Mesendoderm (in vitro differentiated cells): ENCODE measurements at regions not wholly inside any gene's neighbourhood (a gene's known extent, or its start where the extent isn't known, plus 50 kb on each side); places are given as distances from the start of the nearest gene placed in this dataset.
A peak's percentile ranks its signal among the peaks of the same experiment; 100 is the strongest.
"Not testable (repeated sequence)": the region's sequence is repeated elsewhere in the genome, so short reads cannot be mapped to it uniquely, and the experiment has no call there.

Experiments
- DNase-seq: peaks from one replicate; pipeline ENCODE4 v3.0.0; 2013
- H2AK5ac ChIP-seq: 2 replicates; pipeline ENCODE4 v1.6.1; 2013; ENCODE audit warnings: low read length, inconsistent platforms
- H2BK120ac ChIP-seq: 2 replicates; pipeline ENCODE4 v1.6.1; 2013; ENCODE audit warnings: low read depth, mild to moderate bottlenecking, low read length, moderate library complexity, mixed read lengths
- H2BK15ac ChIP-seq: replicated peaks from 2 replicates; pipeline ENCODE4 v1.6.1; 2013; ENCODE audit warnings: low read depth, mild to moderate bottlenecking, moderate library complexity
- H2BK5ac ChIP-seq: 2 replicates; pipeline ENCODE4 v1.6.1; 2013; ENCODE audit warnings: low read length, inconsistent platforms
- H3K18ac ChIP-seq: 2 replicates; pipeline ENCODE4 v1.6.1; 2013; ENCODE audit warnings: mild to moderate bottlenecking, low read length, mixed read lengths
- H3K23ac ChIP-seq: one replicate; pipeline ENCODE4 v1.6.1; 2013; ENCODE audit warnings: low read length
- H3K27ac ChIP-seq: 2 replicates; pipeline ENCODE4 v1.5.1; 2013; ENCODE audit warnings: low read depth, mild to moderate bottlenecking, inconsistent platforms, low read length, moderate library complexity
- H3K27me3 ChIP-seq: 2 replicates; pipeline ENCODE4 v1.6.1; 2013; ENCODE audit warnings: low read length, control low read depth, mild to moderate bottlenecking, inconsistent platforms; ENCODE audit not compliant: insufficient read depth, poor library complexity
- H3K36me3 ChIP-seq: 2 replicates; pipeline ENCODE4 v1.6.1; 2013; ENCODE audit warnings: low read length, inconsistent platforms; ENCODE audit not compliant: control insufficient read depth, insufficient read depth
- H3K4ac ChIP-seq: one replicate; pipeline ENCODE4 v1.6.1; 2013; ENCODE audit warnings: low read depth, mild to moderate bottlenecking, low read length, moderate library complexity
- H3K4me1 ChIP-seq: 2 replicates; pipeline ENCODE4 v1.6.1; 2013; ENCODE audit warnings: low read depth, low read length, inconsistent platforms; ENCODE audit not compliant: control insufficient read depth
- H3K4me2 ChIP-seq: 2 replicates; pipeline ENCODE4 v1.6.1; 2013; ENCODE audit warnings: low read length
- H3K4me3 ChIP-seq: 2 replicates; pipeline ENCODE4 v1.5.1; 2013; ENCODE audit warnings: mild to moderate bottlenecking, low read length
- H3K56ac ChIP-seq: one replicate; pipeline ENCODE4 v1.6.1; 2013; ENCODE audit warnings: low read length
- H3K79me1 ChIP-seq: 2 replicates; pipeline ENCODE4 v1.6.1; 2013; ENCODE audit warnings: low read length, inconsistent platforms
- H3K79me2 ChIP-seq: 2 replicates; pipeline ENCODE4 v1.6.1; 2013; ENCODE audit warnings: mild to moderate bottlenecking, low read length; ENCODE audit not compliant: control insufficient read depth, insufficient read depth
- H3K9ac ChIP-seq: 2 replicates; pipeline ENCODE4 v1.6.1; 2013; ENCODE audit warnings: low read length, inconsistent platforms
- H4K5ac ChIP-seq: one replicate; pipeline ENCODE4 v1.6.1; 2013; ENCODE audit warnings: low read length
- H4K8ac ChIP-seq: one replicate; pipeline ENCODE4 v1.6.1; 2013; ENCODE audit warnings: low read depth, mild to moderate bottlenecking, control low read depth, low read length, moderate library complexity
- WGBS: extraction: QIAGEN DNeasy Blood & Tissue Kit; methylation state at CpG from one replicate; pipeline ENCODE4 v1.1.7; 2013; ENCODE audit warnings: low lambda C conversion rate, missing lambda C conversion rate; ENCODE audit not compliant: insufficient coverage; ENCODE audit errors: extremely low coverage; 5-methylcytosine and 5-hydroxymethylcytosine counted together

DNA sequence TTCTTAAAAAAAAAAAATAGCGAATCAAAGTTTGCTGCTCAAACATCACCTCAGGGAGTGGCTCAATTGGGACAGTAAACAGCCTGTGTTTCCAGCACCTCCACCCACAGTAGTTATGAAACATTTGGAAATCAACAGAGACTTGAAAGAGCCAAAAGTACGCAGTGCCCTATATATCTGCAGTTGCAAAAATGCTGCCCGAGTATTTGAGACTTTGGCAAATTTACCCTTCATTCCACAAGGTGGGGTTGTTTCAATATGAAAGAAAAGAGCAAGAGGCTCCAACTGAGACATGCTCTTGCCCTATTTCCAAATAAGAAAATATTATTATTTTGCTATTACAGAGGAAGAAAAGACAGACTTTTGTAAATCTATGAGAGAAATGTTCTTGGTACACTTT lies 851.1 kb upstream of the RAG2 start:
- Histone ChIP-seq H3K79me2 (no peaks in the 10 kb centered on the region), H2BK5ac (no peak overlapping the region), H2BK120ac (no peak overlapping the region), H3K56ac (no peak overlapping the region), H4K5ac (no peak overlapping the region), H3K4me3 (no peak overlapping the region), H3K4me1 (no peaks in the 10 kb centered on the region), H3K18ac (no peak overlapping the region), H3K79me1 (no peaks in the 10 kb centered on the region), H4K8ac (no peak overlapping the region), H3K4me2 (no peak overlapping the region), H2BK15ac (no peak overlapping the region), H3K23ac (no peak overlapping the region), H3K27me3 (no peaks in the 10 kb centered on the region), H3K36me3 (no peaks in the 10 kb centered on the region), H3K27ac (no peak overlapping the region), H3K9ac (no peak overlapping the region), H2AK5ac (no peak overlapping the region), H3K4ac (no peak overlapping the region)
- DNase-seq = peak; percentile 65
- WGBS = no CpG with 5 or more reads among the region's 3 CpGs

DNA sequence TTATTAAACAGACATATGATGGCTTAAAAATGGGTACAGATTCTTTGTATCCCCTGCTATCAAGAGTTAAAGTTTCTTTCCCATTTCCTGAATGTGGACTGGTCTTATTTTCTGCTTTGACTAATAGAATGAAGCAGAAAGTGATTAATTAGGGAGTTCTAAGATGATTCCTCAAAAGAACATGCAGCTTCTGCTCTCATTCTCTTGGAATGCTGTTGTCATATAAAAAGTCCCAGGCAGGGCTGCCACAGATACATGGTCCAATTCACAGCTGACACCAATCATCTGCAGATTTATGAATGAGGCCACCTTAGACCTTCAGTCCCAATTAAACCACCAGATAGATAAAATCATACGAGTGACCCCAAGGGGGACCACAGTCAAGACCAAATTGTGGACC lies 844.5 kb upstream of the RAG2 start:
- H3K27ac ChIP-seq = no peak overlapping the region
- no peak overlapping the region for H3K18ac ChIP-seq
- no peak overlapping the region for H3K9ac ChIP-seq
- no peak overlapping the region for H3K4me2 ChIP-seq
- H2BK5ac ChIP-seq = no peak overlapping the region
- no peak overlapping the region for H3K23ac ChIP-seq
- H3K56ac ChIP-seq = no peak overlapping the region
- H3K4me3 ChIP-seq = no peak overlapping the region
- H3K4ac ChIP-seq = no peak overlapping the region
- no peaks in the 10 kb centered on the region for H3K79me1 ChIP-seq
- no peak overlapping the region for H2AK5ac ChIP-seq
- no peaks in the 10 kb centered on the region for H3K27me3 ChIP-seq
- H4K5ac ChIP-seq = no peak overlapping the region
- no peak overlapping the region for H2BK120ac ChIP-seq
- H3K36me3 ChIP-seq = no peaks in the 10 kb centered on the region
- H4K8ac ChIP-seq = no peak overlapping the region
- WGBS = no CpG with 5 or more reads among the region's 1 CpG
- no peak for DNase-seq
- no peaks in the 10 kb centered on the region for H3K79me2 ChIP-seq
- no peaks in the 10 kb centered on the region for H3K4me1 ChIP-seq
- H2BK15ac ChIP-seq = no peak overlapping the region

DNA sequence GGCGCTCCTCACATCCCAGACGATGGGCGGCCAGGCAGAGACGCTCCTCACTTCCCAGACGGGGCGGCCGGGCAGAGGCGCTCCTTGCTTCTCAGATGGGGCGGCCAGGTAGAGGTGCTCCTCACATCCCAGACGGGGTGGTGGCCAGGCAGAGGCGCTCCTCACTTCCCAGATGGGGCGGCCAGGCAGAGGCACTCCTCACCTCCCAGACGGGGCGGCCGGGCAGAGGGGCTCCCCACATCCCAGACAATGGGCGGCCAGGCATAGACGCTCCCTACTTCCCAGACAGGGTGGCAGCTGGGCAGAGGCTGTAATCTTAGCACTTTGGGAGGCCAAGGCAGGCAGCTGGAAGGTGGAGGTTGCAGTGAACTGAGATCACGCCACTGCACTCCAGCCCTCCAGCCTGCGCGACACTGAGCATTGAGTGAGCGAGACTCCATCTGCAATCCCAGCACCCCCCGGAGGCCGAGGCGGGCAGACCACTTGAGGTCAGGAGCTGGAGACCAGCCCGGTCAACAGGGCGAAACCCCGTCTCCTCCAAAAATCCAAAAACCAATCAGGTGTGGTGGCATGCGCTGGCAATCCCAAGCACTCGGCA lies 833.7 kb upstream of the RAG2 start:
- not testable (repeated sequence) for H4K5ac ChIP-seq, H3K23ac ChIP-seq, DNase-seq, H3K79me1 ChIP-seq, H3K18ac ChIP-seq, H3K4me1 ChIP-seq, H3K9ac ChIP-seq, H3K36me3 ChIP-seq, H3K27ac ChIP-seq, H2BK120ac ChIP-seq, H3K79me2 ChIP-seq, H2BK5ac ChIP-seq, H2AK5ac ChIP-seq, H3K56ac ChIP-seq, H4K8ac ChIP-seq, H3K27me3 ChIP-seq, H3K4ac ChIP-seq, H3K4me2 ChIP-seq, H2BK15ac ChIP-seq, H3K4me3 ChIP-seq
- no CpG with 5 or more reads among the region's 29 CpGs for WGBS

DNA sequence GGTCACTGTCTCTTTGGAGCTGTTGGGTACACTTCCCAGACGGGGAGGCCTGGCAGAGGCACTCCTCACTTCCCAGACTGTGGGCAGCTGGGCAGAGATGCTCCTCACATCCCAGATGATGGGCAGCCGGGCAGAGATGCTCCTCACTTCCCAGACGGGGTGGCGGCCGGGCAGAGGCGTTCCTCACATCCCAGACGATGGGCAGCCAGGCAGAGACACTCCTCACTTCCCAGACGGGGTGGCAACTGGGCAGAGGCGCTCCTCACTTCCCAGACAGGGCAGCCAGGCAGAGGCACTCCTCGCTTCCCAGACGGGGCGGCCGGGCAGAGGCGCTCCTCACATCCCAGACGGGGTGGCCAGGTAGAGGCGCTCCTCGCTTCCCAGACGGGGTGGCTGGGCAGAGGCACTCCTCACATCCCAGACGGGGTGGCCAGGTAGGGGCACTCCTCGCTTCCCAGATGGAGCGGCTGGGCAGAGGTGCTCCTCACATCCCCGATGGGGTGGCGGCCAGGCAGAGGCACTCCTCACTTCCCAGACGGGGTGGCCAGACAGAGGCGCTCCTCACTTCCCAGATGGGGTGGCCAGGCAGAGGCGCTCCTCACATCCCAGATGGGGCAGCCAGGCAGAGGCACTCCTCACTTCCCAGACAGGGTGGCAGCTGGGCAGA lies 833.1 kb upstream of the RAG2 start:
- not testable (repeated sequence) for H4K8ac ChIP-seq, H3K23ac ChIP-seq, H2BK15ac ChIP-seq, H3K36me3 ChIP-seq, H3K56ac ChIP-seq, H2AK5ac ChIP-seq, H3K4me3 ChIP-seq, H3K18ac ChIP-seq, H3K4ac ChIP-seq, H3K4me2 ChIP-seq, H3K79me1 ChIP-seq, H3K9ac ChIP-seq, H2BK5ac ChIP-seq, H4K5ac ChIP-seq, H2BK120ac ChIP-seq, H3K27me3 ChIP-seq, H3K27ac ChIP-seq, H3K79me2 ChIP-seq, DNase-seq, H3K4me1 ChIP-seq
- no CpG with 5 or more reads among the region's 26 CpGs for WGBS

DNA sequence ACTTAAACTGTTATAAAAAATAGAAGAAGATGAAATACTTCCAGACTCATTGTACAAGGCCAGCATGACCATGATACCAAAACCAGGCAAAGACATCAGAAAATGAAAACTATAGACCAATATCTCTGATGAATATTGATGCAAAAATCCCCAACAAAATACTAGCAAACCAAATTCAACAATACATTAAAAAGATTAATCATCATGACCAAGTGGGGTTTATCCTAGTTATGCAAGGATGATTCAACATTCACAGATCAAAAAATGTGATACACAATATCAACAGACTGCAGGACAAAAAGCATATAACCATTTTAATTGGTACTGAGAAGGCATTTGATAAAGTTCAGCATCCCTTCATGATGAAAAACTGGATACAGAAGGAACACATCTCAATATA lies 824.5 kb upstream of the RAG2 start:
- Histone ChIP-seq H4K5ac (no peak overlapping the region), H2AK5ac (no peak overlapping the region), H2BK5ac (no peak overlapping the region), H3K4me3 (no peak overlapping the region), H3K4ac (no peak overlapping the region), H2BK15ac (no peak overlapping the region), H3K4me2 (no peak overlapping the region), H3K4me1 (no peaks in the 10 kb centered on the region), H3K9ac (no peak overlapping the region), H3K27me3 (no peaks in the 10 kb centered on the region), H3K56ac (no peak overlapping the region), H3K27ac (no peak overlapping the region), H2BK120ac (no peak overlapping the region), H3K18ac (no peak overlapping the region), H3K36me3 (no peaks in the 10 kb centered on the region), H4K8ac (no peak overlapping the region), H3K23ac (no peak overlapping the region), H3K79me2 (no peaks in the 10 kb centered on the region), H3K79me1 (no peaks in the 10 kb centered on the region)
- DNase-seq = no peak

DNA sequence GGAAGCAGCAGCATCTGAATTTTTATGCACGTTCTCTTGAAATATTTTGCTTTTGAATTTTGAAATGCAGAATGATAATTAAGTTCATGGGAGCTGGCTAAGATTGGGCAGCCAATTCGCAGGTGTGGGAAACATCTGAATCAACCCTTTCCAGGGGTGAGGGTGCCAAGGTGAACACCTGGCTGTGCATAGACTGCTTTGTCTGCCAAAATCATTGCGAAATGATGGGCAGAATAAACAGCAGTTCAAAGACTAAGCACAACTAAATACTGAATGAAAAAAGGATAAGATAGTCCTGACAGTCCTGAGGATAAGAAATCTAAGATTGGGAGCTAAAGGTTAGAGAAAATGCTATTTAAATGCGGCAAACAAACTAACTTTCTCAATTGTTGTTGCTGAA lies 813.3 kb upstream of the RAG2 start:
- Histone ChIP-seq H2AK5ac (no peak overlapping the region), H3K9ac (no peak overlapping the region), H2BK120ac (no peak overlapping the region), H3K79me2 (no peaks in the 10 kb centered on the region), H3K27me3 (no peaks in the 10 kb centered on the region), H3K18ac (no peak overlapping the region), H3K79me1 (no peaks in the 10 kb centered on the region), H3K4me3 (no peak overlapping the region), H4K5ac (no peak overlapping the region), H3K56ac (no peak overlapping the region), H3K4me2 (no peak overlapping the region), H3K36me3 (no peaks in the 10 kb centered on the region), H3K27ac (no peak overlapping the region), H3K4ac (no peak overlapping the region), H3K4me1 (no peaks in the 10 kb centered on the region), H2BK15ac (no peak overlapping the region), H2BK5ac (no peak overlapping the region), H4K8ac (no peak overlapping the region), H3K23ac (no peak overlapping the region)
- DNase-seq = no peak
- WGBS = no CpG with 5 or more reads among the region's 4 CpGs
